AG04449 (cell line): ENCODE measurements at regions not wholly inside any gene's neighbourhood (a gene's known extent, or its start where the extent isn't known, plus 50 kb on each side); places are given as distances from the start of the nearest gene placed in this dataset.

Experiments
- CTCF ChIA-PET: fragments of 350-600 bp; formaldehyde crosslinking; extraction: SDS; loops from one replicate; lab custom pipeline; 2021; ENCODE audit warnings: antibody characterized with exemption; lab: Yijun Ruan, JAX
- POLR2A ChIA-PET: fragments of 400-600, 350-600 bp; formaldehyde crosslinking; extraction: SDS; loops from one replicate; lab custom pipeline; 2020; ENCODE audit warnings: antibody characterized with exemption, inconsistent platforms; lab: Yijun Ruan, JAX
- DNase-seq: peaks from one replicate; pipeline ENCODE4 v3.0.0-alpha.2; 2010; ENCODE audit warnings: low read depth, low spot score
- H3K4me3 ChIP-seq: 2 replicates; pipeline ENCODE4 v1.5.1; 2011; ENCODE audit warnings: low read depth, mild to moderate bottlenecking, control low read depth, low read length
- TF ChIP-seq, protein P1 (sequence below): IDR thresholded peaks from one replicate; pipeline ENCODE4 v1.5.1; 2011; ENCODE audit warnings: mild to moderate bottlenecking, moderate library complexity, low read length, control low read depth, inconsistent platforms; ENCODE audit not compliant: insufficient read depth; ENCODE audit errors: missing control alignments

DNA sequence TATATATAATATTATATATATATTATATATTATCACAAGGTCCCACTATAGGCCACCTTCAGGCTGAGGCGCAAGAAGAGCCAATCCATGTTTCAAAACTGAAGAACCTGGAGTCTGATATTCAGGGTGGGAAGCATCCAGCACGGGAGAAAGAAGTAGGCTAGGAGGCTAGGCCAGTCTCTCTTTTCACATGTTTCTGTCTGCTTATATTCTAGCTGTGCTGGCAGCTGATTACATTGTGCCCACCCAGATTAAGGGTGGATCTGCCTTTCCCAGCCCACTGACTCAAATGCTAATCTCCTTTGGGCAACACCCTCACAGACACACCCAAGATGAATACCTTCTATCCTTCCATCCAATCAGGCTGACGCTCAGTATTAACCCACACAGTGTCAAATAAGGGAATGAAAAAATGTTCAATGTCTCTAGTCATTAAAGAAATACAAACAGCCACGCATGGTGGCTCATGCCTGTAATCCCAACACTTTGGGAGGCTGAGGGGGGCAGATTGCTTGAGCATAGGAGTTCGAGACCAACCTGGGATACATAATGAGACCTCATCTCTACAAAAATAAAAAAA lies 135.4 kb upstream of the PCBD1 start:
- ChIA-PET CTCF (no interaction called here), POLR2A (no interaction called here)
- no peak overlapping the region for H3K4me3 ChIP-seq
- TF ChIP-seq, protein P1, sequence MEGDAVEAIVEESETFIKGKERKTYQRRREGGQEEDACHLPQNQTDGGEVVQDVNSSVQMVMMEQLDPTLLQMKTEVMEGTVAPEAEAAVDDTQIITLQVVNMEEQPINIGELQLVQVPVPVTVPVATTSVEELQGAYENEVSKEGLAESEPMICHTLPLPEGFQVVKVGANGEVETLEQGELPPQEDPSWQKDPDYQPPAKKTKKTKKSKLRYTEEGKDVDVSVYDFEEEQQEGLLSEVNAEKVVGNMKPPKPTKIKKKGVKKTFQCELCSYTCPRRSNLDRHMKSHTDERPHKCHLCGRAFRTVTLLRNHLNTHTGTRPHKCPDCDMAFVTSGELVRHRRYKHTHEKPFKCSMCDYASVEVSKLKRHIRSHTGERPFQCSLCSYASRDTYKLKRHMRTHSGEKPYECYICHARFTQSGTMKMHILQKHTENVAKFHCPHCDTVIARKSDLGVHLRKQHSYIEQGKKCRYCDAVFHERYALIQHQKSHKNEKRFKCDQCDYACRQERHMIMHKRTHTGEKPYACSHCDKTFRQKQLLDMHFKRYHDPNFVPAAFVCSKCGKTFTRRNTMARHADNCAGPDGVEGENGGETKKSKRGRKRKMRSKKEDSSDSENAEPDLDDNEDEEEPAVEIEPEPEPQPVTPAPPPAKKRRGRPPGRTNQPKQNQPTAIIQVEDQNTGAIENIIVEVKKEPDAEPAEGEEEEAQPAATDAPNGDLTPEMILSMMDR: no peak
- no peak for DNase-seq

- ChIA-PET POLR2A (no interaction called here), CTCF (no interaction called here)
Measured at GRCh38 chr10:71024490-71024889, 136.1 kb upstream of the PCBD1 start.

DNA sequence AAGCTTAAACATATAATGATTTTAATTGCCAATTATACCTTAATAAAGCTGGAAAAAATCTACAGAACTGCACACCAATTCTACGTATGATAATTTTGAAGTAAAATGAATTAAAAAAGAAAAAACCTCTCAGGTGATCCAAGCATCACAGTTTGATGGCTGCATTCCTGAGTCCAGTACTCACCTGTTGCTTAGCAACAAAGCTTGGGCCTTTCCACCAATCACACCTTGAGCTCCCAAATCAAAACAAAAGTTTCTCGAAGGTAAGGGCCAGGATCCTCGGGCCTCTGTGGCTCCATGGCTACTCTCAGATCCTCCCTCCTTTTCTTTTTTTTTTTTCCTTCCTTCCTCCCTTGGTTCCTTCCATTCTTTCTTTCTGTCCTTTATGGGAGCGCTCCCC lies 137.2 kb upstream of the PCBD1 start:
- no peak overlapping the region for H3K4me3 ChIP-seq
- CTCF ChIA-PET: no interaction called here
- TF ChIP-seq, protein P1: no peak
- POLR2A ChIA-PET: no interaction called here
- no peak for DNase-seq

More at GRCh38 chr10:71024490-71024889, 136.1 kb upstream of the PCBD1 start:
- H3K4me3 ChIP-seq: no peak overlapping the region
- no peak for DNase-seq
- TF ChIP-seq, protein P1: no peak

DNA sequence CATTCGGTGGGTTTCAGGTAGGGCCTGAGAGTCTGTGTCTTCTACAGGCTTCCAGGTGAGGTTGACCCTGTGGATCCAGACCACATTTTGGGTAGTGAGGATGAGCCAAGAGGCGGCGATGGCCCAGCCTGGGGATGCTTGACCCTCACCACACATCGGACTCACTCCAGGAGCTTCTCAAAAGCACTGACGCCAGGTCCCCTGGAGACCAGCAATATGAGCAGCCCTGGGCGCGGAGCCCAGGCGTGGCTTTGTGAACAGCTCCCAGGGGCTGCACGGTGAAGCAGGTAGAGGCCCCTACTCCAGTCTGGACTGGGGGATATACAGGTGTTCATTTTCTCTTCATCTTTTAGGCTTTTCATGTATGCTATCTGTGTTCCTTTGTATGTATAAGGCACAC lies 139.7 kb upstream of the PCBD1 start:
- no peak overlapping the region for H3K4me3 ChIP-seq
- ChIA-PET CTCF (no interaction called here), POLR2A (no interaction called here)
- no peak for DNase-seq
- TF ChIP-seq, protein P1: no peak

GRCh38 chr10:71029411-71029892 lies 141.1 kb upstream of the PCBD1 start:
- ChIA-PET CTCF (no interaction called here), POLR2A (no interaction called here)
- TF ChIP-seq, protein P1: no peak
- no peak overlapping the region for H3K4me3 ChIP-seq
- no peak for DNase-seq

DNA sequence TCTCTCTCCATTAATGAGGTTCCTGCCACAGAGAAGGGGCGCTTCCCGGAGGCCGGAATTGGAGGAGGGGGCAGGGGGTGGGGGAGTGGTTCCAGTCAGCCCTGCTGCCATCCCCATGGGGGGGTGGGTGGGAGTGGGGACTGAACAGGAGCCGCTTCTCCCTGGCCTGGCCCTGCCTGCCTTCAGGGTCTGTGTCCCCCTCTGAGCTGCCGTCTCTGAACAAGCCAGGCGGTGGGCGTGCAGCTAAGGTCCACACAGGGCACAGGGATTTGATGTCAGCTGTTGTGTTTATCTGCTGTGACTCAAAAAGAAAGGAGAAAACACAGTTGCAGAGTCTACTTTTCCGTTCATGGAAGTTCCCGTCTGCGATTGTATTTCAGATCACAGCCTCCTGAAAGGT lies 141.5 kb upstream of the PCBD1 start:
- DNase-seq: no peak
- H3K4me3 ChIP-seq: no peak overlapping the region
- ChIA-PET CTCF (no interaction called here), POLR2A (interaction anchor here (0.9 kb wide), 1 partner anchor 48 kb away, joined by 3 read pairs; no protein-coding TSS in a partner anchor)
- TF ChIP-seq, protein P1: no peak
